Tibial artery (tissue), 4 donors: ENCODE measurements at regions not wholly inside any gene's neighbourhood (a gene's known extent, or its start where the extent isn't known, plus 50 kb on each side); places are given as distances from the start of the nearest gene placed in this dataset.

Experiments used
- DNase-seq, 2 donors: peaks; one replicate each; pipeline ENCODE4 v3.0.0-alpha.2; 2019
- H3K27ac ChIP-seq, 2 donors: fragments of 200-600 bp; sonication (generic) in 1 of 2; 1 replicate in 1 of 2; 2 replicates in 1 of 2; pipeline ENCODE4 v1.5.1; 2018 to 2019; ENCODE audit warnings: mild to moderate bottlenecking in 1 of 2
- H3K27me3 ChIP-seq, 2 donors: fragments of 200-600 bp; sonication (generic) in 1 of 2; one replicate each; pipeline versions ENCODE4 v1.5.1 to v1.6.0; 2016 to 2019
- H3K36me3 ChIP-seq, 3 donors: fragments of 200-600 bp; sonication (generic) in 2 of 3; one replicate each; pipeline ENCODE4 v1.5.1; 2016 to 2019; ENCODE audit warnings: mild to moderate bottlenecking in 2 of 3
- H3K4me1 ChIP-seq, 4 donors: fragments of 200-600 bp; sonication (generic) in 2 of 4; 1 replicate in 3 of 4; 2 replicates in 1 of 4; pipeline ENCODE4 v1.5.1; 2016 to 2019
- H3K4me3 ChIP-seq, 2 donors: fragments of 200-600 bp; sonication (generic) in 1 of 2; 1 replicate in 1 of 2; 2 replicates in 1 of 2; pipeline ENCODE4 v1.5.1; 2018 to 2019; ENCODE audit warnings: mild to moderate bottlenecking in 2 of 2
- H3K9me3 ChIP-seq, 3 donors: fragments of 200-600 bp; sonication (generic) in 1 of 3; one replicate each; pipeline ENCODE4 v1.5.1; 2016 to 2019
- CTCF ChIP-seq, 2 experiments: fragments of 200-600 bp in 1 of 2; fragments of 450-650 bp in 1 of 2; IDR thresholded peaks; one replicate each; pipeline ENCODE4 v1.5.1; 2017 to 2019; ENCODE audit warnings: antibody characterized with exemption in 2 of 2, mild to moderate bottlenecking in 1 of 2, moderate library complexity in 1 of 2
- intact Hi-C: fragments of 100-400 bp; cut with DNase I; formaldehyde crosslinking; loops from one replicate; pipeline ENCODE4 v1.15.0; 2023; ENCODE audit warnings: low total_unique reads

- intact Hi-C loops, result no loop called here
- Histone ChIP-seq H3K9me3 (no peaks in the 10 kb centered on the region), H3K27me3 (no peaks in the 10 kb centered on the region), H3K4me3 (no peak overlapping the region), H3K27ac (no peak overlapping the region), H3K36me3 (no peaks in the 10 kb centered on the region), H3K4me1 (peaks cover 0 to 7% (median 0%) of the 10 kb centered on the region in 4 donors)
- TF ChIP-seq CTCF (IDR thresholded peaks at IDR 0.05), result no peak
- no peak for DNase-seq
Observed at GRCh38 chr10:118845776-118846175, 91.0 kb upstream of the CACUL1 start.

GRCh38 chr10:118850418-118851061 is 95.8 kb upstream of the CACUL1 start:
- Histone ChIP-seq H3K27ac (no peak overlapping the region), H3K4me1 (no peaks in the 10 kb centered on the region), H3K9me3 (no peaks in the 10 kb centered on the region), H3K27me3 (no peaks in the 10 kb centered on the region), H3K4me3 (no peak overlapping the region), H3K36me3 (no peaks in the 10 kb centered on the region)
- TF ChIP-seq CTCF (IDR thresholded peaks at IDR 0.05), result peak in 1 of 2 experiments; percentile 29
- peak in 1 of 2 donors; percentile 52 for DNase-seq
- intact Hi-C loops, result no loop called here

- intact Hi-C loops, result no loop called here
- no peak for DNase-seq
- H3K27me3 ChIP-seq, result no peaks in the 10 kb centered on the region
- no peaks in the 10 kb centered on the region for H3K4me1 ChIP-seq
- no peaks in the 10 kb centered on the region for H3K36me3 ChIP-seq
- no peak overlapping the region for H3K27ac ChIP-seq
- H3K9me3 ChIP-seq, result no peaks in the 10 kb centered on the region
- H3K4me3 ChIP-seq, result no peak overlapping the region
- TF ChIP-seq CTCF (IDR thresholded peaks at IDR 0.05), result no peak
Observed at GRCh38 chr10:118851062-118852035, 96.6 kb upstream of the CACUL1 start.

DNA sequence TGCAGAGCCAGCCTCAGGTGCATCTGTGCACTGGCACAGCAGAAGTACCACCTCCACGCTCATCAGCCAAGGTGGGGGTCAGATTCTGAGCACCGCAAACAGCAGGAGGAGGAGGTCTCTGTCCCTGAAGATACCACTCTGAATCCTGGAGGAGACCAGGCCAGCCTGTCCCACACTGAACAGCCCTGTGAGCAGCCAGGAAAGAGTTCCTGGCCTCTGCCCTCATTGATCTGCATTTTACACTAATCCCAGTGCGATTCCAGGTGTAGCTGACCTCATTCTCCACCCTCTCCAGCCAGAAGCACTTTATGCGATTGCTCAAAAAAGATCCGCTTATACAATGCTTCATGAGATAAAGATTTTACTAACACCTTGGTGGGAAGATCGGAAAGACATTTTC is 99.1 kb upstream of the CACUL1 start:
- no peak for TF ChIP-seq CTCF (IDR thresholded peaks at IDR 0.05)
- Histone ChIP-seq H3K27me3 (no peaks in the 10 kb centered on the region), H3K9me3 (no peaks in the 10 kb centered on the region), H3K4me3 (no peak overlapping the region), H3K27ac (no peak overlapping the region), H3K4me1 (no peaks in the 10 kb centered on the region), H3K36me3 (no peaks in the 10 kb centered on the region)
- intact Hi-C loops, result no loop called here
- no peak for DNase-seq

- DNase-seq, result no peak
- intact Hi-C loops, result no loop called here
Observed at GRCh38 chr10:118856106-118856505, 101.3 kb upstream of the CACUL1 start.

More at GRCh38 chr10:118856106-118856505, 101.3 kb upstream of the CACUL1 start:
- Histone ChIP-seq H3K36me3 (no peaks in the 10 kb centered on the region), H3K9me3 (no peaks in the 10 kb centered on the region), H3K4me1 (no peaks in the 10 kb centered on the region), H3K27me3 (no peaks in the 10 kb centered on the region), H3K4me3 (no peak overlapping the region), H3K27ac (no peak overlapping the region)
- no peak for TF ChIP-seq CTCF (IDR thresholded peaks at IDR 0.05)
